Ascending aorta (tissue), 2 donors: ENCODE measurements at regions not wholly inside any gene's neighbourhood (a gene's known extent, or its start where the extent isn't known, plus 50 kb on each side); places are given as distances from the start of the nearest gene placed in this dataset.

ENCODE experiments used
- DNase-seq, 2 donors: peaks; one replicate each; pipeline ENCODE4 v3.0.0-alpha.2; 2019; ENCODE audit warnings: low spot score in 2 of 2
- H3K27ac ChIP-seq, 2 donors: fragments of 200-600 bp; sonication (generic); one replicate each; pipeline ENCODE4 v1.5.1; 2016 to 2017; ENCODE audit warnings: mild to moderate bottlenecking in 1 of 2
- H3K27me3 ChIP-seq: fragments of 200-600 bp; sonication (generic); one replicate; pipeline ENCODE4 v1.5.1; 2017
- H3K36me3 ChIP-seq, 2 donors: fragments of 200-600 bp; sonication (generic); one replicate each; pipeline ENCODE4 v1.5.1; 2016
- H3K4me1 ChIP-seq, 2 donors: fragments of 200-600 bp; sonication (generic); one replicate each; pipeline ENCODE4 v1.5.1; 2016 to 2017; ENCODE audit warnings: mild to moderate bottlenecking in 1 of 2
- H3K4me3 ChIP-seq, 2 donors: fragments of 200-600 bp; sonication (generic); one replicate each; pipeline ENCODE4 v1.5.1; 2016 to 2017; ENCODE audit warnings: mild to moderate bottlenecking in 1 of 2
- H3K9me3 ChIP-seq, 2 donors: fragments of 200-600 bp; sonication (generic); one replicate each; pipeline ENCODE4 v1.5.1; 2016
- CTCF ChIP-seq, 3 experiments: fragments of 200-600 bp in 2 of 3; fragments of 450-650 bp in 1 of 3; sonication (generic) in 2 of 3; IDR thresholded peaks; one replicate each; pipeline ENCODE4 v1.5.1; 2016 to 2019; ENCODE audit warnings: antibody characterized with exemption in 3 of 3, mild to moderate bottlenecking in 1 of 3, moderate library complexity in 1 of 3
- intact Hi-C: fragments of 100-400 bp; cut with DNase I; formaldehyde crosslinking; loops from one replicate; pipeline ENCODE4 v1.15.1; 2023

DNA sequence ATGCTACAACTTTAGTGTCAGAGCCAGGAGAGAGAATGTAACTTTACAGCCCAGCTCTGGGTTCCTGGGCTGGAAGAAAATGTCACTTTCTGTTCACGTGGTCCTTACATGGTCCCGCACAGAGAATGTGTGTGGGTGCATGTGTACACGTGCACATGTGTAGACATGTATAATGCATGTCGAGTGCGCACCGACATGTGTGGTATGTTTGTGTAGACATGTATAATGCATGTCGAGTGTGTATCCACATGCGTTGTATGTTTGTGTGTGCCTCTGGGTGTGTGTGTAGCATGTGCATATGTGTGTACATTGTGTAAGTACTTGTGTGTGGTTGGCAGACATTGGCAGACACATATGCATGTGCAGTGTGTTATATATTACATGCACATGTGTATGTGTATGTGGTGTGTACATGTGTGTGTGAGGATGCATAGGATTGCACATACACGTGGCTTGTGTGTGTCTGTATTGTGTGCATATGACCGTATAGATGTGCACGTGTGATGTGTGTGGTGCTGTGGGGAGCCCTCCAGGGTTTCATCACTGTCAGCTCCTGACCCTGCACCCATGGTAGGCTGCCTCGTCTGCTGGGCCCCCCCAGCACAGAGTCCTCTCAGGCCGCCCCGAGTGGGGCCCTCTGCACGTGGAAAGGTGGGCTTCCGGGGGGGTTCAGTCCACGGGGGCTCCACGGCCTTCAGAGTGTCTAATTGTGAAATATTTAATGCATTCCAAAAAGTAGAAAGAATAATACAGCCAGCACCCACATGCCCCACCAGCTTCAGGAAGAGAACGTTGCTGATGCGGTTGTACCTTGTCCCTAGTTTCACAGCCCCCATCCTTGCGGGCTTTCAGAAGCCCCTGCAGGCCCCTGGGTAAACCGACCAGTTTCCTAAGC lies 214.2 kb upstream of the GSE1 start:
- H3K4me1 ChIP-seq = peaks cover 13 to 19% of the 10 kb centered on the region in 2 donors
- no peak for DNase-seq
- no peaks in the 10 kb centered on the region for H3K9me3 ChIP-seq
- TF ChIP-seq CTCF (IDR thresholded peaks at IDR 0.05) = no peak
- no peak overlapping the region for H3K27ac ChIP-seq
- no peak overlapping the region for H3K4me3 ChIP-seq
- H3K27me3 ChIP-seq = no peaks in the 10 kb centered on the region
- intact Hi-C loops = no loop called here
- no peaks in the 10 kb centered on the region for H3K36me3 ChIP-seq

GRCh38 chr16:85399583-85400284 lies 213.4 kb upstream of the GSE1 start:
- Histone ChIP-seq H3K27ac (no peak overlapping the region), H3K36me3 (no peaks in the 10 kb centered on the region), H3K4me1 (peaks cover 13 to 15% of the 10 kb centered on the region in 2 donors), H3K4me3 (no peak overlapping the region), H3K27me3 (no peaks in the 10 kb centered on the region), H3K9me3 (no peaks in the 10 kb centered on the region)
- DNase-seq = no peak
- no peak for TF ChIP-seq CTCF (IDR thresholded peaks at IDR 0.05)
- intact Hi-C loops = no loop called here

- intact Hi-C loops = no loop called here
- H3K4me1 ChIP-seq = peaks cover 8 to 9% of the 10 kb centered on the region in 2 donors
- H3K27ac ChIP-seq = no peak overlapping the region
- no peaks in the 10 kb centered on the region for H3K27me3 ChIP-seq
- H3K9me3 ChIP-seq = no peaks in the 10 kb centered on the region
- no peak overlapping the region for H3K4me3 ChIP-seq
- H3K36me3 ChIP-seq = no peaks in the 10 kb centered on the region
- no peak for TF ChIP-seq CTCF (IDR thresholded peaks at IDR 0.05)
- DNase-seq = no peak
These were observed 212.6 kb upstream of the GSE1 start for GRCh38 chr16:85400305-85401205.

GRCh38 chr16:85401370-85401916 lies 211.7 kb upstream of the GSE1 start:
- Histone ChIP-seq H3K4me3 (no peak overlapping the region), H3K36me3 (no peaks in the 10 kb centered on the region), H3K9me3 (no peaks in the 10 kb centered on the region), H3K27ac (no peak overlapping the region), H3K27me3 (no peaks in the 10 kb centered on the region), H3K4me1 (peaks cover under 1% of the 10 kb centered on the region in 2 donors)
- DNase-seq = no peak
- no peak for TF ChIP-seq CTCF (IDR thresholded peaks at IDR 0.05)
- intact Hi-C loops = no loop called here
